ENCODE measurements at regions not wholly inside any gene's neighbourhood (a gene's known extent, or its start where the extent isn't known, plus 50 kb on each side); places are given as distances from the start of the nearest gene placed in this dataset.

GRCh38 chr1:96660051-96660450 lies 61.5 kb upstream of the PTBP2 start:
- TF ChIP-seq ZNF165 (CRISPR knock-in tag; IDR thresholded peaks at IDR 0.05; ENCODE audit: borderline replicate concordance) (no peak), ZKSCAN1 (IDR thresholded peaks at IDR 0.05; ENCODE audit: low read depth, low read length) (no peak), ZNF407 (IDR thresholded peaks at IDR 0.05; ENCODE audit: low read depth) (no peak), MBD1 (CRISPR knock-in tag; IDR thresholded peaks at IDR 0.05) (no peak), EP300 (IDR thresholded peaks at IDR 0.05; ENCODE audit: low read length) (no peak), GTF2A2 (tag; IDR thresholded peaks at IDR 0.05) (no peak), SMAD3 (CRISPR knock-in tag; conservative IDR thresholded peaks at IDR 0.05) (no peak), REST (IDR thresholded peaks at IDR 0.05; ENCODE audit: borderline replicate concordance) (no peak), REST (CRISPR knock-in tag; IDR thresholded peaks at IDR 0.05; ENCODE audit: low read depth) (no peak), EZH2 (IDR thresholded peaks at IDR 0.05; ENCODE audit: borderline replicate concordance, low read depth, low read length) (no peak)
